GM19043 (cell line): ENCODE measurements at regions not wholly inside any gene's neighbourhood (a gene's known extent, or its start where the extent isn't known, plus 50 kb on each side); places are given as distances from the start of the nearest gene placed in this dataset.

Experiments used
- ATAC-seq: cut with Tn5 transposase; IDR thresholded peaks from one replicate; pipeline ENCODE4 v1.9.1; 2021; ENCODE audit warnings: low read depth; ENCODE audit not compliant: unreplicated experiment

GRCh38 chr18:10009321-10010144 is 95.7 kb downstream of the VAPA start:
- no peak for ATAC-seq

DNA sequence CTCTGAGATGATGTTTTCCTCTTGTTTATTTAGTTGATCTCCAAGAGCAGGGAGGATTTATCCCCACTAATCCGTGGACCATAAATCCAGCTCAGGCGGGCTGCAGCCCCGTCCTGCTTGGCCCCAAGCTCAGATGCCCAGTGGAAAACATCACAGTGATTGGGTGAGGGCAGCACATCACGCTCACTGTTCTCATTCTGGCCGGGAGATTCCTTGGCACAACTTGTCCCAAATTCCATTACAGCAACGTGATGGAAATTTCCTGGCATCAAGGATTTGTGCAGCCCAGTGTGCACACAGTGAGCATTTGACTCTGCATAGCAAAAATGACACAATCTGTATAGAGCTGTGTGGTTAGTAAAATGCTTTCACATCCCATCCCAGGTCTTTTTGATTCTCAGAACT is 96.8 kb downstream of the VAPA start:
- no peak for ATAC-seq

DNA sequence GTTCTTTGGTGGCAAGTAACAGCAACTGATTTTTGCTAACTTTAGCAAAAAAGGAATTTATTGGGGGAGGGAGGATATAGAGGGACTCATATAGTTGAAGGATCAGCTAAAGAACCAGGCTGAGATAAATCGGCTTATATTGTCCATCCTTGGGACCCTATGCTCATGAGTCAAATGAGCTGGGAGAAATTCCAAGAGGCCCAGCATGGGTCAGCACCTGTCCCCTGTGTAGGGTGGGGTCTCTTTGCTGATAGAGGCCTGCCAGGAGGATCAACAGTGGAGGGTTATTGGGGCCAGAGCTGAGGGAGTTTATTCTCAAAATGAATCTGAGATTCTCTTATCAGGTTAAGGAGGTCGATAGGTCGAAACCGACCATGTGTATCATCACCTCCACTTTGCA is 97.2 kb downstream of the VAPA start:
- ATAC-seq: no peak

GRCh38 chr18:10011751-10012150 is 97.9 kb downstream of the VAPA start:
- ATAC-seq: no peak

GRCh38 chr18:10012526-10012925 is 98.7 kb downstream of the VAPA start:
- ATAC-seq: no peak

DNA sequence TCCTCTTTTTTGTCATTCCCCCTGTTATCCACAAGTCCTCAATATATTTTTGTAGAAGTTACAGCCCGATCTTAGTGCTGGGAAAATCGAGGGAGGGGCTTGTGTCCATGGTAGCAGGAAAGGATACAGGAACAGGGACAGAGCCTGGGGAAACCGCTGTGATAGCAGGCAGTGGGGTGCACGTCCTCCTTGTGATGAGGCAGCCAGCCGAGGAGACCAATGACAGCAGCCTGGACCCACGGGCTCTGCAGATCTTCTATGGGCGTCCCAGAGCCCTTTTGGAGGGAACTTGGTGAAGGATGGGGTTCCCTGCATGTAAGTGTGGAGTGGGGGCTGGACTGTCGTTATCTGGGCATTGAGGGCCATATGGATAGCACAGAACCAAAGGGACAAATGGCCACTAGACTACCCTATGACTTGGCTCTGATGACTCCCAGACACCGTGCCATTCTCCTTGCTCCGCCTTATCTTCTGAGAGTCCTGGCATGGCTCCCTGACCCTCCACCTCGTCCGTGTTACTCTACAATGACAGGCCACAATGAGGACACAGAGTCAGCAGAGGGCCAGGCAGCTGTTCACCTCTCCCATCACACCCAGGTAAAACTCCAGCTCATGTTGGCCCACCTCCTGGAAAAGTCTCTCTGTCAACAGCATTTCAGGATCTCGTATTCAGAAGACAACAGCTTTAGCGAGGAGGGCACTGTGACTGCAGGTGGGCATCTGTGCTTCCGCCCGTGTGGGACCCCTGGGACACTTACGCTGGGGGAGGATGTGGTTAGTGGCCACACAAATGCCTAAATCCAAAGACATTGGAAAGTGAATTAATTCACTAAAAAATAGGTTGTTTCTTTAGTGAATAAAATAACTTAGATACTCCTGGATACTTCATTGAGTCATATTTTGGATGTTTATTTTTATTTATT is 100.1 kb downstream of the VAPA start:
- no peak for ATAC-seq

- ATAC-seq: no peak
Observed at GRCh38 chr18:10015288-10015701, 101.5 kb downstream of the VAPA start.

- ATAC-seq: no peak
Observed at GRCh38 chr18:10015941-10016819, 102.4 kb downstream of the VAPA start.

- ATAC-seq: no peak
Observed at GRCh38 chr18:10017043-10017442, 103.2 kb downstream of the VAPA start.

GRCh38 chr18:10018289-10018688 is 104.5 kb downstream of the VAPA start:
- ATAC-seq: no peak

GRCh38 chr18:10020171-10020570 is 106.4 kb downstream of the VAPA start:
- ATAC-seq: no peak

DNA sequence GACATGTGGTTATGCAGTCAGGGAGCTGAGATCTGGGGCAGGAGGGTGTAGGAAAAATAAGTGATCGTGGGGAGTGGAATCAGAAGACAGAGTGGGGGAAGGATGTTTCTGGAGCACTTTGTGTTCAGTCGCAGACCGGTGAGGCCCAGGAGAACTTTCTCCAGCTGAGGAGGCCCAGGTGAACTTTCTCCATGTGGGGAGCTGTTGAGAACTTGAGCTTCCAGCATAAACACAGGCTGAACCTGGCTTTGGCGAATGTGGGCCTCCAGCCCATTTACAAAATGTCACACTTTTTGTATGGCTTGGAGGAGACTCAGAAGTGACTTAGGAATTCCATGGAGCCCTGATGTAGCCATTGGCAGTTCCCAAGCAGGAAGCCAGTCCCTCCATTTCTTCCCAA is 108.5 kb downstream of the VAPA start:
- ATAC-seq: no peak

DNA sequence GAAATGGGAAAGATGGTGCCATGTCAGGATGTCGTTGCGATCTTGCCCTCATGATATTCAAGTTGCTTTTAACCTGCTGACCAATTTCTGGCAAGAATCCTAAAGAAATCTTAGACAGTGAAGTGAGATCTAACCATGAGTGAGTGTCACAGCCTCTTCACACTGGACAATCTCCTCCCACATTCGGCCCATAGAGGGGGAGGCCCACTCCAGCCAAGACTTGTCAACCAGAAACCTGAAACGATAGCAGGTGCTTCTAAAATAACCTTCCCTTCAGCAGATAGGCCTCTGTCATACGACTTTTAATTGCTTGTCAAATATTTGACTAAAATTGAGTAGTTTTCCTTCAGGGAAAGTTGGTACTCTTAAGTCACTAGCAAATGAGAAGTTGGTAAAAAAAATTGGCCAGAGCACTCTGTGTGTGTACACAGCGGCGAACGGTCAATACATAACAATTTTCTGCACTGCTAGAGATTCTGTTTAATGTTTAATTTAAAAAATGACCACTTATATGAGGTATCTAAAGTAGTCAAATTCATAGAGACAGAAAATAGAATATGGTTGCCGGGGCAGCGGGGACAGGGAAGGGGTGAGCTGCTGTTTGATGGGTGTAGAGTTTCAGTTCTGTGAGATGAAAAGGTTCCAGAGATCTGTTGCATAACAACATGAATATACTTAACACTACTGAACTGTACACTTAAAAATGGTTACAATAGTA is 110.2 kb downstream of the VAPA start:
- ATAC-seq: no peak

DNA sequence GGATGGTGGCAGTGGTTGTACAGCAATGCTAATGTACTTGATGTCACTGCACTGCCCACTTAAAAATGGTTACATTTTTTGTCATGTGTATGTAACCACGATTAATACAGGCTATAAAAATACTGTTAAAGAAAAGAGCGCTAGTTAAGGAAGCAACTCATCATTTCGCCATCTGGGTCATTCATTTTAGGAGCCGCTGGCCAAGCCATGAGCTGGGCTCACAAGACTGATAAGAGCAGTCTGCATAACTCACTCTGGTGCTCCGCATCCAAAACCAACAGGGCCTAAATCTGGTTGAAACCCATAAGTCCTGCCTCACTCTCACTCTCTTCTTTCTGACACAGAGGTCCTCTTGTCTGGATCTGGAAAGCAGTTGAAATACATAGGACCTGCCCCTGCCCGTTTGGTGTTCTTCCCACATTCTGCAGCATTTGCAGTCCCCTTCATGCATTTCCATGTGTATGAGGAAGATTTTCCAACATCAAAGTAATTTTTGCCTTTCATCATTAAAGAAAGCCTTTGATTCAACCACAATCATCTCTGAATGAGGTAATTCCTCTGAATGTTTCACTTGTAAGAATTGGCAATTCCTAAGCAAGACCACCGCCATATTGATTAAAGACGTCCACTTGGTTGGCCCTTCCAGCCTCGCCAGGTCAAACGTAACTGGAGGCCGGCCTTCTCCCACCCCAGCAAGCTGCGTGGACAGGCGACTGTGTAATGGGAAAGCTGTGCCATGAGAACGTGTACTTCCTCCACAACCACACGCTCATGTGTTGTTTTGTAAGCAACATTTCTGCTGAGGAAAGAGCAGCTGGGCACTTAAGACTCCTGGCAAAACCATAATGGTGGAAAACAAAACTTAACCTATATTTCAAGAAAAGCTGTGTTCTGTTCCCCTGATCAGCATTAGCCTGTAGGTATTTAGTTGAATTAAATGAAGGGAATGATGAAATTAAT is 112.2 kb downstream of the VAPA start:
- no peak for ATAC-seq

DNA sequence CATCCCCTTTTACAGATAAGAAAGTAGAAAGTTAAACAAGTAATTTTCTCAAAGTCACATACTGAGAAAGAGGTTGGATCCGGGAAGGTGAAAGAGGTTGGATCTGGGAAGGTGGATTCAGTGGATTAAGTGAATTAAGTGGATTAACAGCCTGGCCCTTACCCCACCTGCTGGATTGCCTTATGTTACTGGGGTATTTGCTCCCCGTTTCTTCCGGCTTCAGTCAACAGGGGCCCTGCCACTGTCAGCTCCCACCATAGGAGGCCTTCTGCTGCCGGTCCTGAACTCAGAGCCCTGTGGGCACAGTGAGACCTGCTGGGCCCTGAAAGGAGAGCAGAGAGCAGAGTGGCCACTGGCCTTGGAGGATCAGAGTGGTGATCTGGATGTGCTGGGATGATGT is 113.2 kb downstream of the VAPA start:
- ATAC-seq: no peak

- ATAC-seq: no peak
Observed at GRCh38 chr18:10027461-10027860, 113.6 kb downstream of the VAPA start.

DNA sequence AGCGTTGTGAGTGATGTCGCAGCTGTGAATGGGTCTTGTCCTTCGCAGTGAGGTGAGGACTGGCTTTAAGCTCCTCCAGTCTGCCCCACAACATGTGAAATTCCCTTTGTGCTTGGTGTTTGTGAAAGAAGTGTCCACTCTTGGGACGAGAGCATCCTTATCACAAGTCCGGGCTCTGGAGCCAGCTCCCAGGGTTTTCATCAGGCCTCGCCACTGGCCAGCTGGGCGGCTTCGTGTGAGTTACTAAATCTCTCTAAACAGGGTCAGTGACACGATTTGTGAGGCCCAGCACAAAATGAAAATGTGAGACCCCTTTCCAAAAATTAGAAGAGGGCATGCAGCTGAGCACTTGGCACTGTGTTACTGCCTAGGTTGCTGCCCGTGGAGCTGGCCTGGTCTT is 115.9 kb downstream of the VAPA start:
- no peak for ATAC-seq

DNA sequence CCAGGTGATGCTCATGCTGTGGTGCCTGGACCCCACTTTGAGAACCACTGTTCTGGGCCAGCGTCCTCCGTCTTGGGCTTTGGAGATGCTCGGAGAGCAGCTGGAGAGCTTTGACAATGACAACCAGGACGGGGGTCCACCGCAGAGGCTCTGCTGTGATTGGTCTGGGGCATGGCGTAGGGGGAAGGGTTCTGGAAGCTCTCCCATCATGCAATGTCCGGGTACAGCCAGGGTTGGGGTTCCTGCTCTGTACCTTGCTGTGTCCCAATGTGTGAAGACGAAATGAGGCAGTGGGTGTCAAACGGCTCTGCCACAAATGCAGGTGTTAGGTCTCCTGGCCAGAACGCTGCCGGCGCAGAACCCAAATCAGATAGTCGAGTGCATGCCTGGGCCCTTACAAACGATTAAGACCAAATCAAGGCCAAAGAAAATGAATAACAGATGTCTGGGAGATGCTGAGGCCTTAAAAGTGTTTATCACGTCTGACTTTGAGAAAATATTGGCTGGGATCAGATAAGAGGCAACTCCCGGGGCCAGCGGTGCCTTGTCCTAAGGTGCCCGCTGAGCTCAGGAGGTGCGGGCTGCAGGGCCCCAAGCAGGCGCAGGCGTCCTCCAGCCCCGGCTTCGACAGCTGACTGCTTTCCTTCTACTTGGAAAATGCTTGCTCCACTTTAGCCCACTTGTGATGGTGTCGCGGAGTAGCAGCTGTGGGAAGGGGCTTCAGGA is 117.2 kb downstream of the VAPA start:
- ATAC-seq: no peak
